WTC11 (cell line): ENCODE measurements at regions not wholly inside any gene's neighbourhood (a gene's known extent, or its start where the extent isn't known, plus 50 kb on each side); places are given as distances from the start of the nearest gene placed in this dataset.

Source experiments
- ATAC-seq: fragments of 200-7000 bp; cut with Tn5 transposase; 2 replicates; pipeline ENCODE4 v1.10.0; 2021; ENCODE audit warnings: mild to moderate bottlenecking, moderate library complexity
- CTCF ChIA-PET: fragments of 300-600 bp; sonication (Branson Sonifier 250); formaldehyde crosslinking; loops from one replicate; lab custom pipeline; 2021; ENCODE audit warnings: antibody characterized with exemption; lab: Charles Lee
- POLR2A ChIA-PET: fragments of 350-600 bp; sonication (Branson Sonifier 250); formaldehyde crosslinking; loops from one replicate; lab custom pipeline; 2021; ENCODE audit warnings: antibody characterized with exemption; lab: Charles Lee
- DNase-seq: peaks from one replicate; pipeline ENCODE4 v3.0.0; 2021; ENCODE audit warnings: low spot score
- H3K27ac Mint-ChIP-seq: 2 replicates; pipeline ENCODE4 v1.8.0; 2021; ENCODE audit warnings: mixed read lengths
- H3K27me3 Mint-ChIP-seq: 2 replicates; pipeline ENCODE4 v1.8.0; 2021; ENCODE audit warnings: low read depth, mild to moderate bottlenecking, moderate library complexity, mixed read lengths
- H3K36me3 Mint-ChIP-seq: 2 replicates; pipeline ENCODE4 v1.8.0; 2021; ENCODE audit warnings: mixed read lengths
- H3K4me1 Mint-ChIP-seq: 2 replicates; pipeline ENCODE4 v1.8.0; 2022; ENCODE audit warnings: mixed read lengths
- H3K4me3 Mint-ChIP-seq: 2 replicates; pipeline ENCODE4 v1.8.0; 2021; ENCODE audit warnings: mild to moderate bottlenecking, moderate library complexity, mixed read lengths
- H3K9me3 Mint-ChIP-seq: 2 replicates; pipeline ENCODE4 v1.8.0; 2021; ENCODE audit warnings: mixed read lengths
- CREB1 ChIP-seq: sonication (generic); formaldehyde crosslinking; IDR thresholded peaks from 2 replicates; pipeline ENCODE4 v1.8.0; 2023; ENCODE audit warnings: mild to moderate bottlenecking, missing genetic modification reagents
- EMX1 ChIP-seq: fragments of 250-450 bp; sonication (Bioruptor Pico); IDR thresholded peaks from 2 replicates; pipeline ENCODE4 v1.8.0; 2021; ENCODE audit warnings: mild to moderate bottlenecking
- ESRRA ChIP-seq: sonication (generic); formaldehyde crosslinking; IDR thresholded peaks from 2 replicates; pipeline ENCODE4 v1.8.1; 2022; ENCODE audit warnings: mild to moderate bottlenecking, missing genetic modification reagents, borderline replicate concordance
- NR1H2 ChIP-seq: sonication (generic); formaldehyde crosslinking; IDR thresholded peaks from 2 replicates; pipeline ENCODE4 v1.9.0; 2021; ENCODE audit warnings: mild to moderate bottlenecking, moderate library complexity, missing genetic modification reagents
- RORB ChIP-seq: fragments of 250-450 bp; sonication (Bioruptor Pico); IDR thresholded peaks from 2 replicates; pipeline ENCODE4 v1.9.0; 2021; ENCODE audit warnings: mild to moderate bottlenecking
- TCF7 ChIP-seq: sonication (generic); formaldehyde crosslinking; IDR thresholded peaks from 2 replicates; pipeline ENCODE4 v1.8.0; 2022; ENCODE audit warnings: mild to moderate bottlenecking, low read depth, missing genetic modification reagents, moderate library complexity
- TEAD4 ChIP-seq: sonication (generic); formaldehyde crosslinking; IDR thresholded peaks from 2 replicates; pipeline ENCODE4 v1.8.0; 2022; ENCODE audit warnings: mild to moderate bottlenecking, missing genetic modification reagents
- ZNF138 ChIP-seq: sonication (generic); formaldehyde crosslinking; conservative IDR thresholded peaks from 2 replicates; pipeline ENCODE4 v1.8.1; 2022; ENCODE audit warnings: mild to moderate bottlenecking, moderate library complexity, missing genetic modification reagents
- ZNF317 ChIP-seq: sonication (generic); formaldehyde crosslinking; IDR thresholded peaks from 2 replicates; pipeline ENCODE4 v1.8.1; 2023; ENCODE audit warnings: low read depth, mild to moderate bottlenecking, moderate library complexity, missing genetic modification reagents, borderline replicate concordance
- ZNF423 ChIP-seq: fragments of 250-450 bp; sonication (Bioruptor Pico); IDR thresholded peaks from 2 replicates; pipeline ENCODE4 v2.1.2; 2022; ENCODE audit warnings: mild to moderate bottlenecking, moderate library complexity
- TF ChIP-seq, protein P1 (sequence below): sonication (generic); formaldehyde crosslinking; IDR thresholded peaks from 2 replicates; pipeline ENCODE4 v1.8.1; 2022; ENCODE audit warnings: mild to moderate bottlenecking, moderate library complexity, missing genetic modification reagents
- TF ChIP-seq, protein P2 (sequence below): fragments of 250-450 bp; sonication (Bioruptor Pico); IDR thresholded peaks from 2 replicates; pipeline ENCODE4 v1.9.0; 2021; ENCODE audit warnings: mild to moderate bottlenecking
- TF ChIP-seq, protein P3 (sequence below): sonication (generic); formaldehyde crosslinking; IDR thresholded peaks from 2 replicates; pipeline ENCODE4 v1.8.1; 2023; ENCODE audit warnings: mild to moderate bottlenecking, missing genetic modification reagents
- TF ChIP-seq, protein P4 (sequence below): sonication (generic); formaldehyde crosslinking; IDR thresholded peaks from 2 replicates; pipeline ENCODE4 v1.8.0; 2022; ENCODE audit warnings: mild to moderate bottlenecking, missing genetic modification reagents
- TF ChIP-seq, protein P5 (sequence below): fragments of 250-450 bp; sonication (Bioruptor Pico); IDR thresholded peaks from 2 replicates; pipeline ENCODE4 v1.9.0; 2021; ENCODE audit warnings: mild to moderate bottlenecking
- TF ChIP-seq, protein P6 (sequence below): sonication (generic); formaldehyde crosslinking; IDR thresholded peaks from 2 replicates; pipeline ENCODE4 v1.8.1; 2022; ENCODE audit warnings: missing genetic modification reagents, borderline replicate concordance
- TF ChIP-seq, protein P7 (sequence below): fragments of 250-450 bp; sonication (Bioruptor Pico); IDR thresholded peaks from 2 replicates; pipeline ENCODE4 v2.1.2; 2022; ENCODE audit warnings: mild to moderate bottlenecking, moderate library complexity
- TF ChIP-seq, protein P8 (sequence below): sonication (generic); formaldehyde crosslinking; IDR thresholded peaks from 2 replicates; pipeline ENCODE4 v1.8.1; 2023; ENCODE audit warnings: mild to moderate bottlenecking, missing genetic modification reagents, moderate library complexity
- TF ChIP-seq, protein P9 (sequence below): sonication (generic); formaldehyde crosslinking; IDR thresholded peaks from 2 replicates; pipeline ENCODE4 v1.8.0; 2023; ENCODE audit warnings: missing genetic modification reagents
- TF ChIP-seq, protein P10 (sequence below): fragments of 200-600 bp; IDR thresholded peaks from 2 replicates; pipeline ENCODE4 v1.8.0; 2022; ENCODE audit warnings: antibody characterized with exemption

DNA sequence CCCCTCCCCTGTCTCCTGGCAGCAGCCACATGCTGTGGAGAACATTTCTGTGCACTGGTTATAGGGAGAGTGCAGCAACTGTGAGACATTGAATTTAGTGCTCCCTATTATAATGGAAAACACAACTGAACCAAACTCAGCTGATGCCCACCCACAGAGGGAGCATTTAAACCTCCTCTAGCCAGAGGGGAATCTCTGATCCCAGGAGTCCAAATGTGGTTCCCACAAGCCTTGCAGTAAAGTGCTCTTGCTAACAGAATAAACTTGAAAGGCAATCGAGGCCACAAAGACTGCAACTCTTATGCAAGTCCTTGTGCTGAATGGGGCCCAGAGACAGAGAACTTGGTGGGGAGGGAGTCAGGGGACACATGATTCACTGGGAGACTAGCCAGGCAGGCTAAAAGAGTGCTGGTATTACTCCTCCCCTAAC, 638.8 kb upstream of the VRK2 start (continued):
- TF ChIP-seq, protein P1, sequence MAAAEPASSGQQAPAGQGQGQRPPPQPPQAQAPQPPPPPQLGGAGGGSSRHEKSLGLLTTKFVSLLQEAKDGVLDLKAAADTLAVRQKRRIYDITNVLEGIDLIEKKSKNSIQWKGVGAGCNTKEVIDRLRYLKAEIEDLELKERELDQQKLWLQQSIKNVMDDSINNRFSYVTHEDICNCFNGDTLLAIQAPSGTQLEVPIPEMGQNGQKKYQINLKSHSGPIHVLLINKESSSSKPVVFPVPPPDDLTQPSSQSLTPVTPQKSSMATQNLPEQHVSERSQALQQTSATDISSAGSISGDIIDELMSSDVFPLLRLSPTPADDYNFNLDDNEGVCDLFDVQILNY (CRISPR knock-in tag), result no peak
- TF ChIP-seq, protein P2, sequence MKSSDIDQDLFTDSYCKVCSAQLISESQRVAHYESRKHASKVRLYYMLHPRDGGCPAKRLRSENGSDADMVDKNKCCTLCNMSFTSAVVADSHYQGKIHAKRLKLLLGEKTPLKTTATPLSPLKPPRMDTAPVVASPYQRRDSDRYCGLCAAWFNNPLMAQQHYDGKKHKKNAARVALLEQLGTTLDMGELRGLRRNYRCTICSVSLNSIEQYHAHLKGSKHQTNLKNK (CRISPR knock-in tag), result no peak
- TF ChIP-seq NR1H2 (CRISPR knock-in tag), result no peak

DNA sequence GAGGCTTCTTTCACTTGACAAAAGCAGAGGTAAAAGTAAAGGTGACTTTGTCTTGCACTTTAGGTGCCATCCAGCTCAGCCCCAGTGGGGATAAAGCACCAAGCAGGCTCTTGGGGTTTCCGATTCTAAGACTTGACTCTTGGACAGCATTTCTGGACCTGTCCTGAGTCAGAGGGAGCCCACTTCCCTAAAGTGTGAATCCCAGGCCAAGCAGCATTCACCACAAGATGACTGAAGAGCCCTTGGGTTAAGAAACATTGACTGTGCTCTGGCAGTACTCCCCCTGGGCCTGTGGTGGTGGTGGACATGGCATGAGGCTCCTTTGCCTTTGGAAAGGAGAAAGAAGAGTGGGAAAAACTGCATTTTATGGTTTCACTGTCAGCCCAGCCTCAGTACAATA, 638.0 kb upstream of the VRK2 start:
- Mint-ChIP-seq H3K27me3 (no peaks in the 10 kb centered on the region), H3K9me3 (peaks cover 16% of the 10 kb centered on the region), H3K4me1 (peaks cover 15% of the 10 kb centered on the region), H3K27ac (no peak overlapping the region), H3K36me3 (0 out of 2 replicates have a peak, but pooled peaks cover under 1% of the 10 kb centered on the region), H3K4me3 (no peak overlapping the region)
- ATAC-seq, result no peak
- POLR2A ChIA-PET, result no interaction called here
- TF ChIP-seq RORB (CRISPR knock-in tag), result no peak
- TF ChIP-seq EMX1, result no peak
- TF ChIP-seq, protein P3, sequence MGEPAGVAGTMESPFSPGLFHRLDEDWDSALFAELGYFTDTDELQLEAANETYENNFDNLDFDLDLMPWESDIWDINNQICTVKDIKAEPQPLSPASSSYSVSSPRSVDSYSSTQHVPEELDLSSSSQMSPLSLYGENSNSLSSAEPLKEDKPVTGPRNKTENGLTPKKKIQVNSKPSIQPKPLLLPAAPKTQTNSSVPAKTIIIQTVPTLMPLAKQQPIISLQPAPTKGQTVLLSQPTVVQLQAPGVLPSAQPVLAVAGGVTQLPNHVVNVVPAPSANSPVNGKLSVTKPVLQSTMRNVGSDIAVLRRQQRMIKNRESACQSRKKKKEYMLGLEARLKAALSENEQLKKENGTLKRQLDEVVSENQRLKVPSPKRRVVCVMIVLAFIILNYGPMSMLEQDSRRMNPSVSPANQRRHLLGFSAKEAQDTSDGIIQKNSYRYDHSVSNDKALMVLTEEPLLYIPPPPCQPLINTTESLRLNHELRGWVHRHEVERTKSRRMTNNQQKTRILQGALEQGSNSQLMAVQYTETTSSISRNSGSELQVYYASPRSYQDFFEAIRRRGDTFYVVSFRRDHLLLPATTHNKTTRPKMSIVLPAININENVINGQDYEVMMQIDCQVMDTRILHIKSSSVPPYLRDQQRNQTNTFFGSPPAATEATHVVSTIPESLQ (CRISPR knock-in tag), result no peak
- no peak for TF ChIP-seq CREB1 (CRISPR knock-in tag)
- TF ChIP-seq, protein P4, sequence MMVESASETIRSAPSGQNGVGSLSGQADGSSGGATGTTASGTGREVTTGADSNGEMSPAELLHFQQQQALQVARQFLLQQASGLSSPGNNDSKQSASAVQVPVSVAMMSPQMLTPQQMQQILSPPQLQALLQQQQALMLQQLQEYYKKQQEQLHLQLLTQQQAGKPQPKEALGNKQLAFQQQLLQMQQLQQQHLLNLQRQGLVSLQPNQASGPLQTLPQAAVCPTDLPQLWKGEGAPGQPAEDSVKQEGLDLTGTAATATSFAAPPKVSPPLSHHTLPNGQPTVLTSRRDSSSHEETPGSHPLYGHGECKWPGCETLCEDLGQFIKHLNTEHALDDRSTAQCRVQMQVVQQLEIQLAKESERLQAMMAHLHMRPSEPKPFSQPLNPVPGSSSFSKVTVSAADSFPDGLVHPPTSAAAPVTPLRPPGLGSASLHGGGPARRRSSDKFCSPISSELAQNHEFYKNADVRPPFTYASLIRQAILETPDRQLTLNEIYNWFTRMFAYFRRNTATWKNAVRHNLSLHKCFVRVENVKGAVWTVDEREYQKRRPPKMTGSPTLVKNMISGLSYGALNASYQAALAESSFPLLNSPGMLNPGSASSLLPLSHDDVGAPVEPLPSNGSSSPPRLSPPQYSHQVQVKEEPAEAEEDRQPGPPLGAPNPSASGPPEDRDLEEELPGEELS (CRISPR knock-in tag), result no peak
- TF ChIP-seq, protein P5, sequence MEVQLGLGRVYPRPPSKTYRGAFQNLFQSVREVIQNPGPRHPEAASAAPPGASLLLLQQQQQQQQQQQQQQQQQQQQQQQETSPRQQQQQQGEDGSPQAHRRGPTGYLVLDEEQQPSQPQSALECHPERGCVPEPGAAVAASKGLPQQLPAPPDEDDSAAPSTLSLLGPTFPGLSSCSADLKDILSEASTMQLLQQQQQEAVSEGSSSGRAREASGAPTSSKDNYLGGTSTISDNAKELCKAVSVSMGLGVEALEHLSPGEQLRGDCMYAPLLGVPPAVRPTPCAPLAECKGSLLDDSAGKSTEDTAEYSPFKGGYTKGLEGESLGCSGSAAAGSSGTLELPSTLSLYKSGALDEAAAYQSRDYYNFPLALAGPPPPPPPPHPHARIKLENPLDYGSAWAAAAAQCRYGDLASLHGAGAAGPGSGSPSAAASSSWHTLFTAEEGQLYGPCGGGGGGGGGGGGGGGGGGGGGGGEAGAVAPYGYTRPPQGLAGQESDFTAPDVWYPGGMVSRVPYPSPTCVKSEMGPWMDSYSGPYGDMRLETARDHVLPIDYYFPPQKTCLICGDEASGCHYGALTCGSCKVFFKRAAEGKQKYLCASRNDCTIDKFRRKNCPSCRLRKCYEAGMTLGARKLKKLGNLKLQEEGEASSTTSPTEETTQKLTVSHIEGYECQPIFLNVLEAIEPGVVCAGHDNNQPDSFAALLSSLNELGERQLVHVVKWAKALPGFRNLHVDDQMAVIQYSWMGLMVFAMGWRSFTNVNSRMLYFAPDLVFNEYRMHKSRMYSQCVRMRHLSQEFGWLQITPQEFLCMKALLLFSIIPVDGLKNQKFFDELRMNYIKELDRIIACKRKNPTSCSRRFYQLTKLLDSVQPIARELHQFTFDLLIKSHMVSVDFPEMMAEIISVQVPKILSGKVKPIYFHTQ (CRISPR knock-in tag), result no peak
- TF ChIP-seq TEAD4, result no peak
- TF ChIP-seq, protein P6, sequence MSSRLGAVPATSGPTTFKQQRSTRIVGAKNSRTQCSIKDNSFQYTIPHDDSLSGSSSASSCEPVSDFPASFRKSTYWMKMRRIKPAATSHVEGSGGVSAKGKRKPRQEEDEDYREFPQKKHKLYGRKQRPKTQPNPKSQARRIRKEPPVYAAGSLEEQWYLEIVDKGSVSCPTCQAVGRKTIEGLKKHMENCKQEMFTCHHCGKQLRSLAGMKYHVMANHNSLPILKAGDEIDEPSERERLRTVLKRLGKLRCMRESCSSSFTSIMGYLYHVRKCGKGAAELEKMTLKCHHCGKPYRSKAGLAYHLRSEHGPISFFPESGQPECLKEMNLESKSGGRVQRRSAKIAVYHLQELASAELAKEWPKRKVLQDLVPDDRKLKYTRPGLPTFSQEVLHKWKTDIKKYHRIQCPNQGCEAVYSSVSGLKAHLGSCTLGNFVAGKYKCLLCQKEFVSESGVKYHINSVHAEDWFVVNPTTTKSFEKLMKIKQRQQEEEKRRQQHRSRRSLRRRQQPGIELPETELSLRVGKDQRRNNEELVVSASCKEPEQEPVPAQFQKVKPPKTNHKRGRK, result no peak
- no peak for TF ChIP-seq ZNF138 (CRISPR knock-in tag)
- no peak for TF ChIP-seq ESRRA (CRISPR knock-in tag)
- TF ChIP-seq, protein P7, sequence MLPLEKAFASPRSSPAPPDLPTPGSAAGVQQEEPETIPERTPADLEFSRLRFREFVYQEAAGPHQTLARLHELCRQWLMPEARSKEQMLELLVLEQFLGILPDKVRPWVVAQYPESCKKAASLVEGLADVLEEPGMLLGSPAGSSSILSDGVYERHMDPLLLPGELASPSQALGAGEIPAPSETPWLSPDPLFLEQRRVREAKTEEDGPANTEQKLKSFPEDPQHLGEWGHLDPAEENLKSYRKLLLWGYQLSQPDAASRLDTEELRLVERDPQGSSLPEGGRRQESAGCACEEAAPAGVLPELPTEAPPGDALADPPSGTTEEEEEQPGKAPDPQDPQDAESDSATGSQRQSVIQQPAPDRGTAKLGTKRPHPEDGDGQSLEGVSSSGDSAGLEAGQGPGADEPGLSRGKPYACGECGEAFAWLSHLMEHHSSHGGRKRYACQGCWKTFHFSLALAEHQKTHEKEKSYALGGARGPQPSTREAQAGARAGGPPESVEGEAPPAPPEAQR (CRISPR knock-in tag), result no peak
- TF ChIP-seq, protein P8, sequence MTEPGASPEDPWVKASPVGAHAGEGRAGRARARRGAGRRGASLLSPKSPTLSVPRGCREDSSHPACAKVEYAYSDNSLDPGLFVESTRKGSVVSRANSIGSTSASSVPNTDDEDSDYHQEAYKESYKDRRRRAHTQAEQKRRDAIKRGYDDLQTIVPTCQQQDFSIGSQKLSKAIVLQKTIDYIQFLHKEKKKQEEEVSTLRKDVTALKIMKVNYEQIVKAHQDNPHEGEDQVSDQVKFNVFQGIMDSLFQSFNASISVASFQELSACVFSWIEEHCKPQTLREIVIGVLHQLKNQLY (CRISPR knock-in tag), result no peak
- TF ChIP-seq TCF7 (CRISPR knock-in tag), result no peak
- TF ChIP-seq, protein P9, sequence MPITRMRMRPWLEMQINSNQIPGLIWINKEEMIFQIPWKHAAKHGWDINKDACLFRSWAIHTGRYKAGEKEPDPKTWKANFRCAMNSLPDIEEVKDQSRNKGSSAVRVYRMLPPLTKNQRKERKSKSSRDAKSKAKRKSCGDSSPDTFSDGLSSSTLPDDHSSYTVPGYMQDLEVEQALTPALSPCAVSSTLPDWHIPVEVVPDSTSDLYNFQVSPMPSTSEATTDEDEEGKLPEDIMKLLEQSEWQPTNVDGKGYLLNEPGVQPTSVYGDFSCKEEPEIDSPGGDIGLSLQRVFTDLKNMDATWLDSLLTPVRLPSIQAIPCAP (CRISPR knock-in tag), result no peak
- no peak for TF ChIP-seq ZNF317 (CRISPR knock-in tag)
- no peak for TF ChIP-seq ZNF423 (CRISPR knock-in tag)
- TF ChIP-seq, protein P10, sequence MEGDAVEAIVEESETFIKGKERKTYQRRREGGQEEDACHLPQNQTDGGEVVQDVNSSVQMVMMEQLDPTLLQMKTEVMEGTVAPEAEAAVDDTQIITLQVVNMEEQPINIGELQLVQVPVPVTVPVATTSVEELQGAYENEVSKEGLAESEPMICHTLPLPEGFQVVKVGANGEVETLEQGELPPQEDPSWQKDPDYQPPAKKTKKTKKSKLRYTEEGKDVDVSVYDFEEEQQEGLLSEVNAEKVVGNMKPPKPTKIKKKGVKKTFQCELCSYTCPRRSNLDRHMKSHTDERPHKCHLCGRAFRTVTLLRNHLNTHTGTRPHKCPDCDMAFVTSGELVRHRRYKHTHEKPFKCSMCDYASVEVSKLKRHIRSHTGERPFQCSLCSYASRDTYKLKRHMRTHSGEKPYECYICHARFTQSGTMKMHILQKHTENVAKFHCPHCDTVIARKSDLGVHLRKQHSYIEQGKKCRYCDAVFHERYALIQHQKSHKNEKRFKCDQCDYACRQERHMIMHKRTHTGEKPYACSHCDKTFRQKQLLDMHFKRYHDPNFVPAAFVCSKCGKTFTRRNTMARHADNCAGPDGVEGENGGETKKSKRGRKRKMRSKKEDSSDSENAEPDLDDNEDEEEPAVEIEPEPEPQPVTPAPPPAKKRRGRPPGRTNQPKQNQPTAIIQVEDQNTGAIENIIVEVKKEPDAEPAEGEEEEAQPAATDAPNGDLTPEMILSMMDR, result no peak
- TF ChIP-seq, protein P2 (CRISPR knock-in tag), result no peak
- DNase-seq, result no peak
- CTCF ChIA-PET, result no interaction called here
